NCI-H146 treated with DMSO at 0.1 percent for 48 hours (cell line): ENCODE measurements at regions not wholly inside any gene's neighbourhood (a gene's known extent, or its start where the extent isn't known, plus 50 kb on each side); places are given as distances from the start of the nearest gene placed in this dataset.
A peak's percentile ranks its signal among the peaks of the same experiment; 100 is the strongest.

Experiments used
- DNase-seq: peaks from one replicate; lab custom pipeline; 2025; ENCODE audit not compliant: unreplicated experiment; lab: John Stamatoyannopoulos, UW

DNA sequence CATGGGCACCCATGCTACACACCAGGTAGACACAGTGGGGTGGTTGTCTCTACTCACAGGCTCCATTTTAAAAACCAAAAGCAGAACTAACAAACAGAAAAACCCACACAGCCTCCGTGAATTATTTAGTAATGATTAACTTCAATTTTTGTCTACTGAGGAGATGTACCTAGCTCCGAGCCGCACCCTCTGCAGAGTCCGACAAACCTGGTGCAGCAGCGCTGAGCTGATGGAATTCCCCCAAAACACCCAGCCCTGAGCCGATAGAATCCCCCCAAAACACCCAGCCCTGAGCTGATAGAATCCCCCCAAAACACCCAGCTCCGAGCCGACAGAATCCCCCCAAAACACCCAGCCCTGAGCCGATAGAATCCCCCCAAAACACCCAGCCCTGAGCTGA, 927.0 kb downstream of the BRD1 start:
- DNase-seq, result no peak

DNA sequence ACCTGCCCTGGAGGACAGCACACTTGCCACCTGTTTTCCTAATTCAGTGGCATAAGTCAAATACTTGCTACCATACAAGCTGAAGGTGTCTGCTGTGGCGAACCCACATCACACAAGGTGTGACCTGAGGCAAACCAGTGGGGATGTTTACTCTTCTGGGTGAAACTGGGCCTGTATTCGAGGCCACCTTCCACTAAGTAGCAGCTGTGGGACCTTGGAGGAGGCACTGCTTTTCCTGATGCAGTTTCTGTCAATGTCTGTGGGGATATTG, 927.4 kb downstream of the BRD1 start:
- DNase-seq, result no peak

GRCh38 chr22:48899523-48900326, 927.9 kb downstream of the BRD1 start:
- DNase-seq, result no peak

DNA sequence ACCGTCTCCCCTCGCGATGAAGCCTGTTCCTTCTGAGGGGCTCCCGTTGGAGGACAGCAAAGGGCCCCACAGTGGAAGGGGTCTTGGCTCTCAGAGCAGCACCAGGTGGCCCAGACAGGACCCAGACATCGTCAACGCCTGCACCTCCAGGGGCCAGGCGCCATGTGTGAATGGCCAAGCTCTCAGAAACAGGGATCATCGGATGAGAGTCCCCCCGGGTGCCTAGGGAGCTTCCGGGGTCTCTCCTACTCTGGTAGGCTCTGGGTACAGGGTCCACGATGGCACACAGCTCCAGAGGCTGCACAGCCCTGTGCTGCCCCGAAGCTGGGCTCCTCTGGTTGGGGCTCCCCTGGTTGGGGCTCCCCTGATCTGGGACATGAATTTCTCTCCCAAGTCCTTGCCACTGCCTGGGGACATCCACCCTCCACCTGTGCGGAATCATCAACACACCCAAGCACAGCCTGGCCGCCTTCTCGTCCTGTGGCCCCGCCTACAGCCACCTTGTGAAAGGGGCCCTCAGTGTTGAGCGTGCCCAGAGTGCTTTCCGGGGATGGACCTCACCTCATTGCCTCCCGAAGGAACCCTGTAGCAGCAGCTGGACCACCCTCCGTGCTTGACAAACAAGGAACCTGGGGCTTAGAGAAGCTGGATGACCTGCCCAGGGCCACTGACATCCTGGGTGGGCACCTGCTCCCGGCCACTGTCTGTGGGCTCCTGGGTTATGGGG, 929.0 kb downstream of the BRD1 start:
- peak; percentile 4 for DNase-seq

DNA sequence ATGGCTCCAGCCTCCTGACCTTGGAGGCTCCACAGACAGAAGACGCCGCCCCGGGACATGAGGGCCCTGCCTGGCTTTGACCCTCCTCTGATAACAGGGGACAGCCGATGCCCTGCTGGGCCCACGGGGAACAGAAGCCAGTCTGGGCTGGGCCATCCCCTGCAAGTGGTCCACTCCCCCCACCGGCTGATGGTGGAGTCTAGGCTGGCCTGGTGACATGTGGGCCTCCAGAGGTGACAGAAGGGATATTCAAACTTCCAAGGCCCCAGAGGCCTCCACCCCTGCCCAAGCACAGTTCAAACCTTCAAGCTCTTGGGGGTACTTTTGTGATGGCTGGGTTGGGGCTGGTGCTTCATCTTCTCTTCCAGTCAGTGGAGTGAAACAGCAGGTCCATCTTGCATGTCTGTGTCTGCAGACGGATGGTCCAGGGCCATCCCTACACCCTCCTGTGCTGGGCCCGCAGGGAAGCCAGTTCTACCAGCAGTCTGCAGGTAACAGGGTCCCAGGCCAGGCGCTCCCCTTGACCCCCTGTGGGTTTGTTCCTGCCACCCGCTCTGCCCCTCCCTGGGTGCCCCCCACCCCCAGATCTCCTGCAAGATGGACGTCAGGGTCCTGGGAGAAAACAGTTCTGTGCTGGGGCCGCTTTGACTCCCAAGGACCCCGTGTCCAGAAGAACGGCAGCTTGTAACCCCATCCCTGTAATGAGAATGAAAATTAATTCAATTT, 929.9 kb downstream of the BRD1 start:
- DNase-seq, result no peak

DNA sequence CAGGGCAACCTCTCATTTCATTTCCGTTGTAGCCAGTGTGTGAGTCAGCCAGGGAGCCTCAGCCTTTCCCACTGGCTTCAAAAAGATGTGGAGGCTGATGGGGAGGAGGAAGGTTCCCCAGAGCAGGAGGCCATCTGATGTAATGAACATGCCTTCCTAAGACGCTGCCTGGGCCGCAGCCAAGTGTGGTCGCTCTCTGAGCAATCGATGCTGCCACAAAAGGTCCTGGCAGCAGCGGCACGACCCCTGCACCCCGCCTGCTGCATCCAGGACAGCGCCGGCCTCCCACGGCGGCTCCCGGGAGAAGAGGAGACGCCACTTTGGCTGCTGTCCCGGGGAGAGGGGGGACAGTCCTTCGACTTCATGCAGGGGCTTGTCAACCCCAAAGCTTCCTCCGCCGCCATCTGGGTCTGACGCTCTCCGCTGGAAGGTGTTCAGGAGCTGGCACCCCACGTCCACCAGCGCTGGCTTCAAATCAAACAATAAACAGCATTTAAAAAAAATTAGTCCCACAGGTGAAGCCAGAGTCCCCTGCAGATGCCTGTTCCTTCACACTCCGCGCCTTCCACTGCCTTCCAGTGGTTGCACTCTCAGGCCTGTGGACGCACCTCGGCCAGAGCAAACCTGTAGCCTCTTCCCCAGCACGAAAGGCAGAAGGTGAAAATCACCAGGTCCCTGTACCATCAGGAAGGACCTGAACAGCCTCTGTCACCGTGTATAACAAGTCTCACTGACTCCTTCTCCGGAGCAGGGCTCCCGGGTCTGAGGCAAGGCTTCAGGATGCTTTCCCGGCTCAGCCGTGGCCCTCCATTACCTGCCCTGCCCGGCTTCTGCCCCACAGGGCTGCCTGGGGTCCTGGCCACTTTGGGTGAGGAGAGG, 930.7 kb downstream of the BRD1 start:
- no peak for DNase-seq

- no peak for DNase-seq
Observed at GRCh38 chr22:48895831-48896765, 931.6 kb downstream of the BRD1 start.

DNA sequence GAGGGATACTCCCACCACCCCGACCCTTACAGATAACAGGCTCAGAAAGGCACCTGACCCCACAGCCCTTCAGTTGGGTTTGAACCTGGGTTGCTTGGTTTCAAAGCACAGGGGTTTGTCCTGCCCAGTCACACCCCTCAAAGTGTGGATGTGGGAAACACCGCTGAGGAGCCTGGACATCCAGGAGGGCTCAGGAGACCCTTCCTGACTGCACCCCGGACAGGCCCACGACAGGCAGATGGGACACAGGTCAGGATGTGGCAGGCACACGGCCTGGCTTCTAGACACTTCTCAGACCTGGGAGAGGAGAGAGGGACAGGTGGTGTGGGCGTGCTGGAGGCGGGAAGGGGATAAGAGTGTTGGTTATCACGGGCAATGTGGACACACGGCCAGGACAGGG, 932.3 kb downstream of the BRD1 start:
- no peak for DNase-seq

GRCh38 chr22:48894804-48895250, 932.8 kb downstream of the BRD1 start:
- DNase-seq, result no peak

- no peak for DNase-seq
Observed at GRCh38 chr22:48894064-48894671, 933.5 kb downstream of the BRD1 start.

DNA sequence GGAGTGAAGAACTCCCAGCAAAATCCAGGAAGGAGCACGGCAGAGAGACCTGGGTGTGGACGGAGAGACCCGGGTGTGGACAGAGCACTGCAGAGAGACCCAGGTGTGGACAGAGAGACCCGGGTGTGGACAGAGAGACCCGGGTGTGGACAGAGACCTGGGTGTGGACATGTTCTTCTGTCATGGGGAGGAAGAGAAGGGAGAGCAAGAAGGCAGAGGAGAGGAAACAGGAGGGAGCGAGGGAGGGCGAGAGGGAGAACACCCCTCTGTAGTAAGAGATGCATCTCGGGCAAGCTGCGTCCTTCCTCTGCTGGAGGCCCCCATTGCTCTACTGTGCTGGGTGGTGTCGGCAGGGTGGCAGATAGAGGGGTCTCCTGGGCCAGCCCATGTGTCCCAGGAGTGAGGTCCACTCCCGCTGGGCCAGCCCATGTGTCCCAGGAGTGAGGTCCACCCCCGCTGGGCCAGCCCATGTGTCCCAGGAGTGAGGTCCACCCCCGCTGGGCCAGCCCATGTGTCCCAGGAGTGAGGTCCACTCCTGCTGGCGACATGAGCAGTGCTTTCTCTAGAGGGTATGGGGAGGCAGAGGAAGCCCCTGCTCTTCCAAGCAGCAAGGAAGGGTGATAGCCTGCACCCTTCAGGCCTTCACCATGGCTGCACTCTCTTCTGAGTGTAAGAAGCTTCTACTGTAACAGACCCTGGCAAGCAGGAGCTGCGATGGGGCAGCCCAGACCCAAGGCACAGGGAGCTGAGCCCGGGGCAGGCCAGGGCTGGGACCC, 934.2 kb downstream of the BRD1 start:
- DNase-seq, result no peak

DNA sequence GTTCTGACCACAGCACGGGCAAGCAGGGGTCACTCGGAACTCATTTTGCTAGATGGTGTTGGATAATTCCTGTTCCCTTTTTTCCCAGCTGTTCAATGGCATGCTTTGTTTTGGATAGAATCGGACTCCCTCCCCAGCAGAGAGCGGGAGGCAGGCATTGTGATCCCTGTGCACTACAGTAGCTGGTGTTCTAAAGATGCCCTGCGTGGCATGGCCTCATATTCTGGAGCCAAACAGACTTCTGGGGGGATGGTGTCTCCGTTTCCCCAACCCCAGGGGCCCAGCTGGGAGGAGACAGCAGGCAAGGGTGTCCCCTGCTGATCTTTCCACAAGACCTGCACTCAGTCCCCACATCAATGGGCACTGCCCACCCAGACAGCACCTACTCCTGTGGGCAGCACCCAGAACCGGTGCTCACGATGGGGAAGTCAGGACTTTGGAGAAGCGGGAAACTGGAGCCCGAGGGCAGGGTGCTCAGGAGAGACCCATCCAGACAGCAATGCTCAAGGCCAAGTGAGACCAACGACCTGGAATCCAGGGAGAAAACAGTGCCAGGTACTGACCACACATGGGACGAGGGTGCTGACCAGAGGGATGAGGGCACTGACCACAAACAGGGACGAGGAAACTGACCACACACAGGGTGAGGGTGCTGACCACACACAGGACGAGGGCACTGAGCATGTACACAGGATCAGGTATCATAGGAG, 934.9 kb downstream of the BRD1 start:
- no peak for DNase-seq

- no peak for DNase-seq
Observed at GRCh38 chr22:48891688-48892577, 935.7 kb downstream of the BRD1 start.

- no peak for DNase-seq
Observed at GRCh38 chr22:48890693-48891554, 936.7 kb downstream of the BRD1 start.

DNA sequence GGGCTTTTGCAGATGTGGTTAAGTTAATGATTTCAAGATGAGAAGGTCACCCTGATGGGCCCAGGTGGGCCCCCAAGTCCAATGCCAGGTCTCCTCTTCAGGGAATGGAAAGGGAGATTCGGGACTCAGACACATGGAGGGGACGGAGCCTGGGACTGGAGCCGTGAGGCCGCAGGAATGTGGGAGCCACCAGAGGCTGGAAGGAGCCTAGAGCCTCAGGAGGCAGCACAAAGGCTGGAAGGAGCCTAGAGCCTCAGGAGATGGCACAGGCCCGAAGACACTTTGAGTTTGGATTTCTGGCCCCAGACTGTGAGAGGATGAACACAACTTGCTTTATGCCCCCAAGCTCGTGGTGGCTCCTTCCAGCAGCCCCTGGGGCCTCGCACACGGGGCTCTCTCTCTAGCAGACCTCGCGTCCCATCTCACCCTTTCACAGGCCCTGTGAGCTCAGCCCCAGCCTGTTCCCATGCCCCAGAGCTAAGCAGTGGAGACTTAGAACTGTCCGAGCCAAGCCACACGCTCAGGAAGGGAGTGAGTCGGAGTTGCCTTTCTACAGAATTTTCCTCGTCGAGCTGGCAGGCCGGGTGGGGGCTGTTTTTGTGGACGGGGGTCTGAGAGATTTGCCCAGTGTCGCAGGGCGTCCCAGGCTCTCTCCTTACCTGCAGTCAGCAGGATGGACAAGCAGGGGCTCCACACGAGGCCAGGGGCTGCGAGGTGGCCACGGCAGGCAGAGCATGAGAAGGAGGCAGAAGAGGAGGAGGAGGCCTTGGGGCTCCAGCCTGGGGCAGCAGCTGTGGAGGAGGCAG, 937.6 kb downstream of the BRD1 start:
- no peak for DNase-seq
